HG03066 (cell line): ENCODE measurements at regions not wholly inside any gene's neighbourhood (a gene's known extent, or its start where the extent isn't known, plus 50 kb on each side); places are given as distances from the start of the nearest gene placed in this dataset.

Experiments used
- ATAC-seq: cut with Tn5 transposase; IDR thresholded peaks from one replicate; pipeline ENCODE4 v1.9.1; 2021; ENCODE audit warnings: low read depth; ENCODE audit not compliant: unreplicated experiment

- no peak for ATAC-seq
Measured at GRCh38 chr4:182042945-182043344, 200.3 kb upstream of the TENM3 start.

GRCh38 chr4:182048871-182049270 lies 194.3 kb upstream of the TENM3 start:
- ATAC-seq: no peak

GRCh38 chr4:182056866-182057265 lies 186.3 kb upstream of the TENM3 start:
- no peak for ATAC-seq

GRCh38 chr4:182062458-182062857 lies 180.7 kb upstream of the TENM3 start:
- no peak for ATAC-seq

- no peak for ATAC-seq
Measured at GRCh38 chr4:182062936-182063335, 180.3 kb upstream of the TENM3 start.

- ATAC-seq: no peak
Measured at GRCh38 chr4:182063651-182064050, 179.6 kb upstream of the TENM3 start.

GRCh38 chr4:182065255-182065654 lies 177.9 kb upstream of the TENM3 start:
- no peak for ATAC-seq

- ATAC-seq: no peak
Measured at GRCh38 chr4:182066037-182066436, 177.2 kb upstream of the TENM3 start.

- ATAC-seq: no peak
Measured at GRCh38 chr4:182067828-182068227, 175.4 kb upstream of the TENM3 start.

- no peak for ATAC-seq
Measured at GRCh38 chr4:182068920-182069319, 174.3 kb upstream of the TENM3 start.

GRCh38 chr4:182073278-182073677 lies 169.9 kb upstream of the TENM3 start:
- no peak for ATAC-seq

- ATAC-seq: no peak
Measured at GRCh38 chr4:182074139-182074538, 169.1 kb upstream of the TENM3 start.

GRCh38 chr4:182074810-182075209 lies 168.4 kb upstream of the TENM3 start:
- no peak for ATAC-seq

- no peak for ATAC-seq
Measured at GRCh38 chr4:182082910-182083309, 160.3 kb upstream of the TENM3 start.

- no peak for ATAC-seq
Measured at GRCh38 chr4:182083671-182084410, 159.4 kb upstream of the TENM3 start.

GRCh38 chr4:182085051-182085480 lies 158.1 kb upstream of the TENM3 start:
- ATAC-seq: no peak

GRCh38 chr4:182089326-182089725 lies 153.9 kb upstream of the TENM3 start:
- ATAC-seq: no peak

- ATAC-seq: no peak
Measured at GRCh38 chr4:182090186-182090585, 153.0 kb upstream of the TENM3 start.

GRCh38 chr4:182091128-182091527 lies 152.1 kb upstream of the TENM3 start:
- no peak for ATAC-seq

GRCh38 chr4:182093431-182093831 lies 149.8 kb upstream of the TENM3 start:
- no peak for ATAC-seq

- ATAC-seq: no peak
Measured at GRCh38 chr4:182093935-182094334, 149.3 kb upstream of the TENM3 start.

- ATAC-seq: no peak
Measured at GRCh38 chr4:182101618-182102017, 141.6 kb upstream of the TENM3 start.

GRCh38 chr4:182102576-182102975 lies 140.6 kb upstream of the TENM3 start:
- ATAC-seq: no peak
